HCT116 (cell line): ENCODE measurements at regions not wholly inside any gene's neighbourhood (a gene's known extent, or its start where the extent isn't known, plus 50 kb on each side); places are given as distances from the start of the nearest gene placed in this dataset.

Experiments
- EZH2 ChIP-seq: fragments of 200-600 bp; sonication (generic); IDR thresholded peaks from 2 replicates; pipeline ENCODE4 v1.6.1; 2017; ENCODE audit warnings: antibody characterized with exemption, mixed run types
- EZH2phosphoT487 ChIP-seq: fragments of 200-600 bp; IDR thresholded peaks from 2 replicates; pipeline ENCODE4 v1.6.1; 2018; ENCODE audit warnings: antibody characterized with exemption, borderline replicate concordance
- POLR2A ChIP-seq: IDR thresholded peaks from 2 replicates; pipeline ENCODE4 v1.7.0; 2011; ENCODE audit warnings: borderline replicate concordance; ENCODE audit not compliant: insufficient read depth, insufficient read length; ENCODE audit errors: extremely low read depth
- POLR2AphosphoS5 ChIP-seq: IDR thresholded peaks from 2 replicates; pipeline ENCODE4 v1.6.1; 2011; ENCODE audit warnings: mild to moderate bottlenecking, low read depth, low read length, moderate library complexity
- RAD21 ChIP-seq: IDR thresholded peaks from 2 replicates; pipeline ENCODE4 v1.6.1; 2012; ENCODE audit warnings: low read depth, mild to moderate bottlenecking
- SIN3A ChIP-seq: IDR thresholded peaks from 2 replicates; pipeline ENCODE4 v1.6.1; 2012; ENCODE audit warnings: low read depth
- SP1 ChIP-seq: IDR thresholded peaks from 2 replicates; pipeline ENCODE4 v1.6.1; 2012; ENCODE audit warnings: low read depth
- YY1 ChIP-seq: IDR thresholded peaks from 2 replicates; pipeline ENCODE4 v1.6.1; 2011; ENCODE audit warnings: low read length, low read depth, moderate library complexity, mild to moderate bottlenecking; ENCODE audit not compliant: insufficient replicate concordance; ENCODE audit errors: extremely low read depth
- TF ChIP-seq, protein P1 (sequence below): IDR thresholded peaks from 2 replicates; pipeline ENCODE4 v1.6.1; 2012
- TF ChIP-seq, protein P2 (sequence below), 3 experiments: fragments of 200-600 bp in 1 of 3; sonication (generic) in 1 of 3; IDR thresholded peaks in 2 of 3; conservative IDR thresholded peaks in 1 of 3; 2 replicates each; pipeline ENCODE4 v1.5.1; 2012 to 2017; ENCODE audit warnings: low read depth in 2 of 3, low read length in 2 of 3, antibody characterized with exemption in 1 of 3, borderline replicate concordance in 1 of 3, control low read depth in 1 of 3, mild to moderate bottlenecking in 1 of 3, mixed read lengths in 1 of 3, mixed run types in 1 of 3, moderate library complexity in 1 of 3; ENCODE audit not compliant: insufficient read depth in 1 of 3
- TF ChIP-seq, protein P3 (sequence below): IDR thresholded peaks from 2 replicates; pipeline ENCODE4 v1.6.1; 2012
- TF ChIP-seq, protein P4 (sequence below): IDR thresholded peaks from 2 replicates; pipeline ENCODE4 v1.6.1; 2011; ENCODE audit warnings: mild to moderate bottlenecking, low read length, moderate library complexity; ENCODE audit not compliant: insufficient replicate concordance; ENCODE audit errors: extremely low read depth

DNA sequence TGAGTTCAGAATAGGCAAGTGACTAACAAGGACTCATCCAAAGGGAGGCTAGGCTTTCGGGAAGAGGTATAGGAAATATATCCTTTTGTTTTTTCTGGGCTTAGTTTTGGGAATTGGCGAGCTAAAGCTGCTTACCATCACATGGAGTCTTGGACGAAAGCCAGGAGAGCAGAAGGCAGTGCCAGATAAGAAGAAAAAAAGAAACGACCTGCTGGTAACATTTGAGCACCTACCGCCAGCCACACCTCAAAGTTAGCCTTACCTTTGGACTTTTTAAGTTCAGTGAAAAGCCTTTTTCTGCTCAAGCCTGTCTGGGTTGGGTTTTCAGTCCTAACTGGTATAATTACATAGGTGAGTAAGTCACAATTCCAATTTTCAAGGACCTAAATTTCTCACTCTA lies 85.1 kb upstream of the LCORL start:
- TF ChIP-seq SIN3A (no peak), YY1 (no peak), POLR2AphosphoS5 (no peak), RAD21 (no peak), EZH2phosphoT487 (no peak), SP1 (no peak), POLR2A (no peak), EZH2 (no peak)
- TF ChIP-seq, protein P1, sequence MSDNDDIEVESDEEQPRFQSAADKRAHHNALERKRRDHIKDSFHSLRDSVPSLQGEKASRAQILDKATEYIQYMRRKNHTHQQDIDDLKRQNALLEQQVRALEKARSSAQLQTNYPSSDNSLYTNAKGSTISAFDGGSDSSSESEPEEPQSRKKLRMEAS = no peak
- TF ChIP-seq, protein P2, sequence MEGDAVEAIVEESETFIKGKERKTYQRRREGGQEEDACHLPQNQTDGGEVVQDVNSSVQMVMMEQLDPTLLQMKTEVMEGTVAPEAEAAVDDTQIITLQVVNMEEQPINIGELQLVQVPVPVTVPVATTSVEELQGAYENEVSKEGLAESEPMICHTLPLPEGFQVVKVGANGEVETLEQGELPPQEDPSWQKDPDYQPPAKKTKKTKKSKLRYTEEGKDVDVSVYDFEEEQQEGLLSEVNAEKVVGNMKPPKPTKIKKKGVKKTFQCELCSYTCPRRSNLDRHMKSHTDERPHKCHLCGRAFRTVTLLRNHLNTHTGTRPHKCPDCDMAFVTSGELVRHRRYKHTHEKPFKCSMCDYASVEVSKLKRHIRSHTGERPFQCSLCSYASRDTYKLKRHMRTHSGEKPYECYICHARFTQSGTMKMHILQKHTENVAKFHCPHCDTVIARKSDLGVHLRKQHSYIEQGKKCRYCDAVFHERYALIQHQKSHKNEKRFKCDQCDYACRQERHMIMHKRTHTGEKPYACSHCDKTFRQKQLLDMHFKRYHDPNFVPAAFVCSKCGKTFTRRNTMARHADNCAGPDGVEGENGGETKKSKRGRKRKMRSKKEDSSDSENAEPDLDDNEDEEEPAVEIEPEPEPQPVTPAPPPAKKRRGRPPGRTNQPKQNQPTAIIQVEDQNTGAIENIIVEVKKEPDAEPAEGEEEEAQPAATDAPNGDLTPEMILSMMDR (IDR thresholded peaks at IDR 0.05 in 2 of 3, conservative IDR thresholded peaks at IDR 0.05 in 1 of 3; ENCODE audit: borderline replicate concordance in 1 of 3, insufficient read depth in 1 of 3, low read depth in 2 of 3, low read length in 2 of 3) = no peak
- TF ChIP-seq, protein P3, sequence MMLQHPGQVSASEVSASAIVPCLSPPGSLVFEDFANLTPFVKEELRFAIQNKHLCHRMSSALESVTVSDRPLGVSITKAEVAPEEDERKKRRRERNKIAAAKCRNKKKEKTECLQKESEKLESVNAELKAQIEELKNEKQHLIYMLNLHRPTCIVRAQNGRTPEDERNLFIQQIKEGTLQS = no peak
- TF ChIP-seq, protein P4, sequence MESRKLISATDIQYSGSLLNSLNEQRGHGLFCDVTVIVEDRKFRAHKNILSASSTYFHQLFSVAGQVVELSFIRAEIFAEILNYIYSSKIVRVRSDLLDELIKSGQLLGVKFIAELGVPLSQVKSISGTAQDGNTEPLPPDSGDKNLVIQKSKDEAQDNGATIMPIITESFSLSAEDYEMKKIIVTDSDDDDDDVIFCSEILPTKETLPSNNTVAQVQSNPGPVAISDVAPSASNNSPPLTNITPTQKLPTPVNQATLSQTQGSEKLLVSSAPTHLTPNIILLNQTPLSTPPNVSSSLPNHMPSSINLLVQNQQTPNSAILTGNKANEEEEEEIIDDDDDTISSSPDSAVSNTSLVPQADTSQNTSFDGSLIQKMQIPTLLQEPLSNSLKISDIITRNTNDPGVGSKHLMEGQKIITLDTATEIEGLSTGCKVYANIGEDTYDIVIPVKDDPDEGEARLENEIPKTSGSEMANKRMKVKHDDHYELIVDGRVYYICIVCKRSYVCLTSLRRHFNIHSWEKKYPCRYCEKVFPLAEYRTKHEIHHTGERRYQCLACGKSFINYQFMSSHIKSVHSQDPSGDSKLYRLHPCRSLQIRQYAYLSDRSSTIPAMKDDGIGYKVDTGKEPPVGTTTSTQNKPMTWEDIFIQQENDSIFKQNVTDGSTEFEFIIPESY = no peak
